CD8-positive, alpha-beta memory T cell (primary cell): ENCODE measurements at regions not wholly inside any gene's neighbourhood (a gene's known extent, or its start where the extent isn't known, plus 50 kb on each side); places are given as distances from the start of the nearest gene placed in this dataset.

Source experiments
- CTCF ChIA-PET: fragments of 350-600 bp; sonication (Branson Sonifier 250); formaldehyde crosslinking; loops from one replicate; lab custom pipeline; 2021; ENCODE audit warnings: antibody characterized with exemption; lab: Charles Lee
- POLR2A ChIA-PET: fragments of 350-600 bp; sonication (Branson Sonifier 250); formaldehyde crosslinking; loops from one replicate; lab custom pipeline; 2021; ENCODE audit warnings: antibody characterized with exemption; lab: Charles Lee
- DNase-seq, 5 donors: peaks; one replicate each; pipeline versions ENCODE4 v3.0.0 to v3.0.0-alpha.2; 2020 to 2022; ENCODE audit warnings: mixed read lengths in 1 of 5
- H3K27ac ChIP-seq: one replicate; pipeline ENCODE4 v1.7.0; 2013; ENCODE audit warnings: low read depth, mild to moderate bottlenecking, low read length, moderate library complexity
- H3K27me3 ChIP-seq: 2 replicates; pipeline ENCODE4 v1.7.0; 2013; ENCODE audit warnings: low read length, mild to moderate bottlenecking; ENCODE audit not compliant: insufficient read depth, poor library complexity, severe bottlenecking
- H3K36me3 ChIP-seq: 2 replicates; pipeline ENCODE4 v1.7.0; 2013; ENCODE audit warnings: mild to moderate bottlenecking, low read length, moderate library complexity; ENCODE audit not compliant: insufficient read depth
- H3K4me1 ChIP-seq: 2 replicates; pipeline ENCODE4 v1.7.0; 2013; ENCODE audit warnings: mild to moderate bottlenecking, low read length, moderate library complexity; ENCODE audit not compliant: insufficient read depth
- H3K4me3 ChIP-seq: 2 replicates; pipeline ENCODE4 v1.7.0; 2013; ENCODE audit warnings: mild to moderate bottlenecking, low read length
- H3K9me3 ChIP-seq: 2 replicates; pipeline ENCODE4 v1.7.0; 2013; ENCODE audit warnings: mild to moderate bottlenecking, low read length
- H3K27ac Mint-ChIP-seq, 8 donors: one replicate each; pipeline ENCODE4 v1.8.0; 2020 to 2021; ENCODE audit warnings: mixed read lengths in 8 of 8, mild to moderate bottlenecking in 6 of 8, inconsistent platforms in 3 of 8, moderate library complexity in 3 of 8
- H3K27me3 Mint-ChIP-seq, 2 donors: one replicate each; pipeline ENCODE4 v1.8.0; 2020 to 2021; ENCODE audit warnings: mixed read lengths in 2 of 2, mild to moderate bottlenecking in 1 of 2, moderate library complexity in 1 of 2
- H3K36me3 Mint-ChIP-seq, 3 donors: one replicate each; pipeline ENCODE4 v1.8.0; 2020 to 2021; ENCODE audit warnings: mixed read lengths in 3 of 3, inconsistent platforms in 1 of 3, mild to moderate bottlenecking in 1 of 3
- H3K4me1 Mint-ChIP-seq, 3 donors: one replicate each; pipeline ENCODE4 v1.8.0; 2020 to 2021; ENCODE audit warnings: mixed read lengths in 3 of 3, inconsistent platforms in 1 of 3, mild to moderate bottlenecking in 1 of 3
- H3K4me3 Mint-ChIP-seq, 7 donors: one replicate each; pipeline ENCODE4 v1.8.0; 2020 to 2021; ENCODE audit warnings: mixed read lengths in 7 of 7, mild to moderate bottlenecking in 6 of 7, moderate library complexity in 4 of 7, inconsistent platforms in 2 of 7
- H3K9me3 Mint-ChIP-seq, 5 donors: one replicate each; pipeline ENCODE4 v1.8.0; 2020 to 2022; ENCODE audit warnings: mixed read lengths in 5 of 5, mild to moderate bottlenecking in 3 of 5, moderate library complexity in 2 of 5, inconsistent platforms in 1 of 5

DNA sequence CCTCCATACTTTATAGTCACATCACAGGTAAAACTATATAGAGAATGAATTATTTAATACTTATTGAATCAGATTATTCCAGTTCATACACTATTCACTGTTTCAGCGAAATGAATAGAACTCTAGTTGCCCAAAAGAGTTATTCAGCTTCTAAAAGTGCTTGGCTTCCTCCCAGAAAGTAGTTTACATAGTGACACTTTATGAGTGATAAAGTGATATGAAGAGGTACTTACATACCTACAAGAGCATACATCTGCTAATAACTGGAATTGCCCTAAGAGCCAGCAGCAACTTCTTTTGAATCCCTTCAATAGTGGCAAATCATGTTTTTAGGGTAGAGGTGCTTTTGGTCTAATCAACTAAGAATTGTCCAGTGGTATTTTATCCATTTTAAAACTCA is 635.1 kb upstream of the AGTR1 start:
- H3K4me1 Mint-ChIP-seq = no peaks in the 10 kb centered on the region
- no peaks in the 10 kb centered on the region for H3K27me3 Mint-ChIP-seq
- H3K9me3 Mint-ChIP-seq = peaks cover 0 to 20% (median 2%) of the 10 kb centered on the region in 5 donors
- no peaks in the 10 kb centered on the region for H3K36me3 ChIP-seq
- H3K27ac ChIP-seq = no peak overlapping the region
- H3K27me3 ChIP-seq = no peaks in the 10 kb centered on the region
- no peak overlapping the region for H3K4me3 ChIP-seq
- no peaks in the 10 kb centered on the region for H3K4me1 ChIP-seq
- H3K36me3 Mint-ChIP-seq = no peaks in the 10 kb centered on the region
- POLR2A ChIA-PET = no interaction called here
- H3K27ac Mint-ChIP-seq = no peak overlapping the region
- no peaks in the 10 kb centered on the region for H3K9me3 ChIP-seq
- no peak for DNase-seq
- CTCF ChIA-PET = no interaction called here
- H3K4me3 Mint-ChIP-seq = no peak overlapping the region

- Mint-ChIP-seq H3K4me3 (no peak overlapping the region), H3K27me3 (no peaks in the 10 kb centered on the region)
- CTCF ChIA-PET = no interaction called here
Measured at GRCh38 chr3:148066802-148067201, 630.9 kb upstream of the AGTR1 start.

GRCh38 chr3:148068466-148068865 is 629.2 kb upstream of the AGTR1 start:
- no peak overlapping the region for H3K27ac ChIP-seq
- no peaks in the 10 kb centered on the region for H3K4me1 ChIP-seq
- H3K9me3 Mint-ChIP-seq = peaks cover 0 to 17% (median 2%) of the 10 kb centered on the region in 5 donors
- H3K4me1 Mint-ChIP-seq = no peaks in the 10 kb centered on the region
- no peak overlapping the region for H3K4me3 Mint-ChIP-seq
- CTCF ChIA-PET = no interaction called here
- no peaks in the 10 kb centered on the region for H3K27me3 ChIP-seq
- H3K27ac Mint-ChIP-seq = no peak overlapping the region
- DNase-seq = no peak
- no peak overlapping the region for H3K4me3 ChIP-seq
- POLR2A ChIA-PET = no interaction called here
- no peaks in the 10 kb centered on the region for H3K36me3 Mint-ChIP-seq
- no peaks in the 10 kb centered on the region for H3K36me3 ChIP-seq
- H3K27me3 Mint-ChIP-seq = no peaks in the 10 kb centered on the region
- no peaks in the 10 kb centered on the region for H3K9me3 ChIP-seq

More at GRCh38 chr3:148066802-148067201, 630.9 kb upstream of the AGTR1 start:
- H3K27ac ChIP-seq = no peak overlapping the region
- no peak overlapping the region for H3K27ac Mint-ChIP-seq
- no peaks in the 10 kb centered on the region for H3K4me1 ChIP-seq
- no peak overlapping the region for H3K4me3 ChIP-seq
- H3K36me3 ChIP-seq = no peaks in the 10 kb centered on the region
- no peak for DNase-seq
- POLR2A ChIA-PET = no interaction called here
- no peaks in the 10 kb centered on the region for H3K36me3 Mint-ChIP-seq
- peaks cover 0 to 13% (median 2%) of the 10 kb centered on the region in 5 donors for H3K9me3 Mint-ChIP-seq
- H3K9me3 ChIP-seq = no peaks in the 10 kb centered on the region
- H3K27me3 ChIP-seq = no peaks in the 10 kb centered on the region
- H3K4me1 Mint-ChIP-seq = no peaks in the 10 kb centered on the region

- no peaks in the 10 kb centered on the region for H3K27me3 ChIP-seq
- H3K36me3 ChIP-seq = no peaks in the 10 kb centered on the region
- Mint-ChIP-seq H3K27ac (no peak overlapping the region), H3K9me3 (peaks cover 0 to 15% (median under 1%) of the 10 kb centered on the region in 5 donors), H3K4me1 (no peaks in the 10 kb centered on the region), H3K27me3 (no peaks in the 10 kb centered on the region), H3K4me3 (no peak overlapping the region), H3K36me3 (no peaks in the 10 kb centered on the region)
- POLR2A ChIA-PET = no interaction called here
- H3K9me3 ChIP-seq = no peaks in the 10 kb centered on the region
- H3K4me3 ChIP-seq = no peak overlapping the region
- CTCF ChIA-PET = no interaction called here
- no peak for DNase-seq
- H3K4me1 ChIP-seq = no peaks in the 10 kb centered on the region
- H3K27ac ChIP-seq = no peak overlapping the region
Measured at GRCh38 chr3:148070041-148070440, 627.7 kb upstream of the AGTR1 start.

GRCh38 chr3:148073721-148074456 is 623.8 kb upstream of the AGTR1 start:
- H3K4me3 ChIP-seq = no peak overlapping the region
- no peaks in the 10 kb centered on the region for H3K4me1 ChIP-seq
- Mint-ChIP-seq H3K4me1 (no peaks in the 10 kb centered on the region), H3K27ac (no peak overlapping the region), H3K27me3 (no peaks in the 10 kb centered on the region), H3K4me3 (no peak overlapping the region), H3K36me3 (no peaks in the 10 kb centered on the region), H3K9me3 (peaks cover 0 to 9% (median 3%) of the 10 kb centered on the region in 5 donors)
- POLR2A ChIA-PET = no interaction called here
- CTCF ChIA-PET = no interaction called here
- H3K27ac ChIP-seq = no peak overlapping the region
- H3K36me3 ChIP-seq = no peaks in the 10 kb centered on the region
- H3K27me3 ChIP-seq = no peaks in the 10 kb centered on the region
- DNase-seq = no peak
- H3K9me3 ChIP-seq = no peaks in the 10 kb centered on the region

- Histone ChIP-seq H3K27ac (no peak overlapping the region), H3K36me3 (no peaks in the 10 kb centered on the region), H3K4me3 (no peak overlapping the region), H3K9me3 (no peaks in the 10 kb centered on the region), H3K4me1 (no peaks in the 10 kb centered on the region), H3K27me3 (no peaks in the 10 kb centered on the region)
- Mint-ChIP-seq H3K9me3 (peaks cover 0 to 9% (median 3%) of the 10 kb centered on the region in 5 donors), H3K27ac (no peak overlapping the region), H3K4me3 (no peak overlapping the region), H3K4me1 (no peaks in the 10 kb centered on the region), H3K36me3 (no peaks in the 10 kb centered on the region), H3K27me3 (no peaks in the 10 kb centered on the region)
- CTCF ChIA-PET = no interaction called here
- DNase-seq = no peak
- POLR2A ChIA-PET = no interaction called here
Measured at GRCh38 chr3:148074946-148075345, 622.8 kb upstream of the AGTR1 start.

DNA sequence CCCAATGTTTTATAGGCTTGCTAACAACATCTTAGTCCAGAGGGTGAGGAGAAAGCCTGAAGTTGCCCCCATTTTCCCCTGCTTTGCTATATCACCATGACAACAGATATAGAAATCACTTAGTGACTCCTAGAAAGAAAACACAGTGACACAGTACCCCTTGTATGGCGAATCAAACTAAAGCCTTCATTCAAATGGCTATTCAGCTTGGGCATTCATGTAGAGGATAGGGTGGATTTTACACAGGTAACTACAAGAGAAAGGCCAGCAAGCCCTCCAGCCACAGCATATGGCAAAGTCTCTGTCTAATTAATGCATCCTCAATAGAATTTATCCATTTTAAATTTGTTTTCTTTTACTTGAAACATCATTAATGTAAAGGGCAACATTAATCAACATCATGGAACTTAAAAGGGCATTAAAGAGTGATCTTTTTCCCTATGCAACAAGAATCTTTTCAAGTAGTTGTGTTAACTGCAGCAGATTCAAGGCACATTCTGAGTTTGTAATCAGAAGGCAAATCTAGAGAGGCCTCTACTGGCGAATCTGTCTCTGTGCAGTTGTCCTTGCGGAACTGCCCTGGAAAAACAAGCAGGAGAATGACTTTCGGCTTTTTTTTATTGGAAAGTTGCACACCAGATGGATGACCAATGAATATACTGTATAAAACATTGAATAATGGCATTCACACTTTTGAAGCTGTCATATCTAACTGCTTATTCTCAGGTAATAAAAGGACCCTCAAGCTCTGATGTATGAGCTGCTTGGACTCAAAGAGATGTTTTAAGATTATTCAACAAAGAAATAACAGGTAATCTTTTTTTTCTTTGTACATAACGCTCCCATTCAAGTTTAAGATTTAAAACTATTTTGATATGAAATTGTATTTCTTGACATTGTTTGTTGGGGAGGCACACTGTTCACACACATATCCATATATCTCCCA is 621.7 kb upstream of the AGTR1 start:
- Histone ChIP-seq H3K36me3 (no peaks in the 10 kb centered on the region), H3K9me3 (no peaks in the 10 kb centered on the region), H3K4me3 (no peak overlapping the region), H3K27ac (no peak overlapping the region), H3K4me1 (no peaks in the 10 kb centered on the region), H3K27me3 (no peaks in the 10 kb centered on the region)
- no peak for DNase-seq
- ChIA-PET POLR2A (no interaction called here), CTCF (no interaction called here)
- no peaks in the 10 kb centered on the region for H3K27me3 Mint-ChIP-seq
- H3K4me3 Mint-ChIP-seq = no peak overlapping the region
- H3K27ac Mint-ChIP-seq = no peak overlapping the region
- peaks cover 0 to 9% (median 3%) of the 10 kb centered on the region in 5 donors for H3K9me3 Mint-ChIP-seq
- H3K36me3 Mint-ChIP-seq = no peaks in the 10 kb centered on the region
- H3K4me1 Mint-ChIP-seq = no peaks in the 10 kb centered on the region

- Histone ChIP-seq H3K4me1 (no peaks in the 10 kb centered on the region), H3K9me3 (no peaks in the 10 kb centered on the region), H3K4me3 (no peak overlapping the region), H3K36me3 (no peaks in the 10 kb centered on the region), H3K27ac (no peak overlapping the region), H3K27me3 (no peaks in the 10 kb centered on the region)
- H3K27me3 Mint-ChIP-seq = no peaks in the 10 kb centered on the region
- H3K9me3 Mint-ChIP-seq = peaks cover 0 to 10% (median 3%) of the 10 kb centered on the region in 5 donors
- H3K36me3 Mint-ChIP-seq = no peaks in the 10 kb centered on the region
- H3K4me3 Mint-ChIP-seq = no peak overlapping the region
- ChIA-PET CTCF (no interaction called here), POLR2A (no interaction called here)
- H3K4me1 Mint-ChIP-seq = no peaks in the 10 kb centered on the region
- no peak overlapping the region for H3K27ac Mint-ChIP-seq
- DNase-seq = no peak
Measured at GRCh38 chr3:148077318-148077923, 620.3 kb upstream of the AGTR1 start.
